ENCODE measurements at regions not wholly inside any gene's neighbourhood (a gene's known extent, or its start where the extent isn't known, plus 50 kb on each side); places are given as distances from the start of the nearest gene placed in this dataset.

DNA sequence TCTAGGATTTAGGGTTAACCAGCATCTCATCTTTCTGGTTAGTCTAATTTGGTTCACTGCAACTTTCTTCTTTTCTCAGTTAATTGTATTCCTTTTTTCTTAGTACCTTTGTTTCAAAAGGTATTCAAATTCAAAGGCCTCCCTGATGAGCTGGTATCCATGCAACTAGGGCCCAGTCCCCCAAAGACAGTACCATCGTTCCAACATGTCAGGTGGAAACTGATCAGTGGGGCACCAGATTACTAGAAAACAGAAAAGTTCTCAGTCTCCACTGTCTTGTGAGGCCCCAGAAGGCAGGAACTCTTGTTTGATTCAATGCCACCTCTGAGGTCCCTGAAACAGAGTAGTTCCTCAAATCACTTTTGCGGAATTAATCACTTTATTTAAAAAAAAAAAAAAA lies 303.2 kb upstream of the NBEA start:
- Histone ChIP-seq H3K4me3 (ENCODE audit: insufficient read depth, low read length) (no peak overlapping the region), H3K9me3 (ENCODE audit: low read depth, low read length) (no peaks in the 10 kb centered on the region), H3K27me3 (ENCODE audit: insufficient read depth, low read length) (no peaks in the 10 kb centered on the region), H3K79me2 (ENCODE audit: insufficient read depth, low read length) (no peaks in the 10 kb centered on the region), H4K20me1 (ENCODE audit: insufficient read depth, low read length) (no peaks in the 10 kb centered on the region), H3K4me2 (ENCODE audit: insufficient read depth, low read length) (no peak overlapping the region), H3K36me3 (ENCODE audit: insufficient read depth, low read length) (no peaks in the 10 kb centered on the region), H3K4me1 (ENCODE audit: insufficient read depth, low read length) (no peaks in the 10 kb centered on the region), H3K27ac (ENCODE audit: low read depth, low read length) (no peak overlapping the region), H2AFZ (ENCODE audit: low read length) (no peak overlapping the region)
- TF ChIP-seq, protein P1, sequence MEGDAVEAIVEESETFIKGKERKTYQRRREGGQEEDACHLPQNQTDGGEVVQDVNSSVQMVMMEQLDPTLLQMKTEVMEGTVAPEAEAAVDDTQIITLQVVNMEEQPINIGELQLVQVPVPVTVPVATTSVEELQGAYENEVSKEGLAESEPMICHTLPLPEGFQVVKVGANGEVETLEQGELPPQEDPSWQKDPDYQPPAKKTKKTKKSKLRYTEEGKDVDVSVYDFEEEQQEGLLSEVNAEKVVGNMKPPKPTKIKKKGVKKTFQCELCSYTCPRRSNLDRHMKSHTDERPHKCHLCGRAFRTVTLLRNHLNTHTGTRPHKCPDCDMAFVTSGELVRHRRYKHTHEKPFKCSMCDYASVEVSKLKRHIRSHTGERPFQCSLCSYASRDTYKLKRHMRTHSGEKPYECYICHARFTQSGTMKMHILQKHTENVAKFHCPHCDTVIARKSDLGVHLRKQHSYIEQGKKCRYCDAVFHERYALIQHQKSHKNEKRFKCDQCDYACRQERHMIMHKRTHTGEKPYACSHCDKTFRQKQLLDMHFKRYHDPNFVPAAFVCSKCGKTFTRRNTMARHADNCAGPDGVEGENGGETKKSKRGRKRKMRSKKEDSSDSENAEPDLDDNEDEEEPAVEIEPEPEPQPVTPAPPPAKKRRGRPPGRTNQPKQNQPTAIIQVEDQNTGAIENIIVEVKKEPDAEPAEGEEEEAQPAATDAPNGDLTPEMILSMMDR (IDR thresholded peaks at IDR 0.05; ENCODE audit: extremely low read depth, low read depth, low read length): no peak
- no peak for DNase-seq (ENCODE audit: insufficient read length, low spot score, missing footprints)

- no peak overlapping the region for H3K4me3 ChIP-seq (ENCODE audit: insufficient read depth, low read length)
- no peaks in the 10 kb centered on the region for H3K9me3 ChIP-seq (ENCODE audit: low read depth, low read length)
- H3K27ac ChIP-seq (ENCODE audit: low read depth, low read length): no peak overlapping the region
- no peaks in the 10 kb centered on the region for H3K4me1 ChIP-seq (ENCODE audit: insufficient read depth, low read length)
- no peak for DNase-seq (ENCODE audit: insufficient read length, low spot score, missing footprints)
- H2AFZ ChIP-seq (ENCODE audit: low read length): no peak overlapping the region
- no peaks in the 10 kb centered on the region for H4K20me1 ChIP-seq (ENCODE audit: insufficient read depth, low read length)
- no peak overlapping the region for H3K4me2 ChIP-seq (ENCODE audit: insufficient read depth, low read length)
- TF ChIP-seq, protein P1 (IDR thresholded peaks at IDR 0.05; ENCODE audit: extremely low read depth, low read depth, low read length): no peak
- no peaks in the 10 kb centered on the region for H3K27me3 ChIP-seq (ENCODE audit: insufficient read depth, low read length)
- H3K36me3 ChIP-seq (ENCODE audit: insufficient read depth, low read length): no peaks in the 10 kb centered on the region
- no peaks in the 10 kb centered on the region for H3K79me2 ChIP-seq (ENCODE audit: insufficient read depth, low read length)
Observed at GRCh38 chr13:34640179-34640992, 301.7 kb upstream of the NBEA start.

DNA sequence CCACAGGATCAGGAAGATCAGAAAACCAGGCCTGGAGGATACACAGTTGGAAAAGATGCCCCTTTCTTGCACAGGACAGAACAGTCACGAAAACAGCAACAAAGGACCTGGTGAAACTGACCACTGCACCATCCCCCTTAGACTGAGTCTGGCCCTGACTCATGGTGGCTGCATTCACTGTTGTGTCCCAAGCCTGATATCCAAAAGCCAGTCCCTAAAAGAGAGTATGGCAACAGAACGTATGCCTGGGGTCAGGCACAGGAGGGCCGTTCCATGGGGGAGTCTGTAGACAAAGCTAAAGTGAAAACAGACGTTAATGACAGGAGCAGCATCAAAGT lies 301.1 kb upstream of the NBEA start:
- Histone ChIP-seq H3K9me3 (ENCODE audit: low read depth, low read length) (no peaks in the 10 kb centered on the region), H4K20me1 (ENCODE audit: insufficient read depth, low read length) (no peaks in the 10 kb centered on the region), H3K36me3 (ENCODE audit: insufficient read depth, low read length) (no peaks in the 10 kb centered on the region), H2AFZ (ENCODE audit: low read length) (no peak overlapping the region), H3K4me1 (ENCODE audit: insufficient read depth, low read length) (no peaks in the 10 kb centered on the region), H3K79me2 (ENCODE audit: insufficient read depth, low read length) (no peaks in the 10 kb centered on the region), H3K4me2 (ENCODE audit: insufficient read depth, low read length) (no peak overlapping the region), H3K27ac (ENCODE audit: low read depth, low read length) (no peak overlapping the region), H3K4me3 (ENCODE audit: insufficient read depth, low read length) (no peak overlapping the region), H3K27me3 (ENCODE audit: insufficient read depth, low read length) (no peaks in the 10 kb centered on the region)
- TF ChIP-seq, protein P1 (IDR thresholded peaks at IDR 0.05; ENCODE audit: extremely low read depth, low read depth, low read length): no peak
- DNase-seq (ENCODE audit: insufficient read length, low spot score, missing footprints): no peak

DNA sequence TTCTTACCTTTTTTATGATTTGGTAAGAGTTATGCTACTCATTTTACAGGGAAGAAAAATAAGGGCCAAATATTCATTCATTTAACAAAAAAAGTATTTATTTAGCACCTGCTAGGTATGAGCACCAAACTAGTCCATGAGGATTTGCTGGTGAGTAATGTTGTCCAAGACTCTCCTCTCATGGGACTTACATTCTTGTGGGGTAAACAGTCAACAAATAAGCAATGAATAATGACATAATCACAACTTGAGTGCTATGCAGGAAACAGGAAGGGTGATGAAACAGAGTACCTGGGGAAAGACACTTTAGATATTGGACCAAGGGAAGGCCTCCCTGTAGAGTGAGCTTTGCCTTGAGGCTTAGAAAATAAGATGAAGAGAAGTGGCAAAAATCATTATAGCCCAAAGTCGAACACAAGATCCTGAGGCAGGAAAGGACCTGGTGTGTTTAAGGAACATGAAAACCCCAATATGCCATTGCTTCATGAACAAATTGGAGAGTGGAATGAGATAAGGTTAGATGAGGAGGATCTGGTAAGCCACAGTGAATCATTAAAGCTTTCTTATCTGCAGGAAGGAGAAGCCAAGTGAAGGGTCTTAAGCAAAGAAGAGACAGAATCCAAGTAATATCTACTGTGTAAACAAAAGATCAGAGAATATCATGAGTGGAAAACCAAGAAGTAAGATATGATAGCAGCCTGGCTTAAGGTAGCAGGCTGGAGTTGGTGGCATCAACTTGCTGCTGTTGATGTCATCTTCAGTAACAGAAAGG lies 294.5 kb upstream of the NBEA start:
- Histone ChIP-seq H3K27me3 (ENCODE audit: insufficient read depth, low read length) (no peaks in the 10 kb centered on the region), H3K27ac (ENCODE audit: low read depth, low read length) (no peak overlapping the region), H3K9me3 (ENCODE audit: low read depth, low read length) (no peaks in the 10 kb centered on the region), H3K36me3 (ENCODE audit: insufficient read depth, low read length) (no peaks in the 10 kb centered on the region), H3K4me1 (ENCODE audit: insufficient read depth, low read length) (no peaks in the 10 kb centered on the region), H4K20me1 (ENCODE audit: insufficient read depth, low read length) (no peaks in the 10 kb centered on the region), H2AFZ (ENCODE audit: low read length) (no peak overlapping the region), H3K4me3 (ENCODE audit: insufficient read depth, low read length) (no peak overlapping the region), H3K79me2 (ENCODE audit: insufficient read depth, low read length) (no peaks in the 10 kb centered on the region), H3K4me2 (ENCODE audit: insufficient read depth, low read length) (no peak overlapping the region)
- TF ChIP-seq, protein P1 (IDR thresholded peaks at IDR 0.05; ENCODE audit: extremely low read depth, low read depth, low read length): no peak
- no peak for DNase-seq (ENCODE audit: insufficient read length, low spot score, missing footprints)
